CD4-positive, CD25-positive, alpha-beta regulatory T cell (primary cell): ENCODE measurements at regions not wholly inside any gene's neighbourhood (a gene's known extent, or its start where the extent isn't known, plus 50 kb on each side); places are given as distances from the start of the nearest gene placed in this dataset.
"Not testable (repeated sequence)": the region's sequence is repeated elsewhere in the genome, so short reads cannot be mapped to it uniquely, and the experiment has no call there.

Experiments
- ATAC-seq, 2 donors: fragments of 150-1000 bp; cut with Tn5 transposase; one replicate each; pipeline ENCODE4 v1.10.0; 2021; ENCODE audit warnings: low read depth in 2 of 2, moderate number of reproducible peaks in 2 of 2, moderate library complexity in 1 of 2
- DNase-seq, 3 donors: peaks; one replicate each; pipeline versions ENCODE4 v3.0.0 to v3.0.0-alpha.2; 2012 to 2022; ENCODE audit warnings: mixed read lengths in 1 of 3
- H3K27ac ChIP-seq: one replicate; pipeline ENCODE4 v1.7.0; 2013; ENCODE audit warnings: mild to moderate bottlenecking, low read length; ENCODE audit not compliant: insufficient read depth, poor library complexity, severe bottlenecking
- H3K27me3 ChIP-seq: one replicate; pipeline ENCODE4 v1.7.0; 2013; ENCODE audit warnings: low read length; ENCODE audit not compliant: control insufficient read depth, insufficient read depth
- H3K36me3 ChIP-seq: one replicate; pipeline ENCODE4 v1.7.0; 2013; ENCODE audit warnings: mild to moderate bottlenecking, low read length, moderate library complexity; ENCODE audit not compliant: control insufficient read depth, insufficient read depth
- H3K4me1 ChIP-seq: 2 replicates; pipeline ENCODE4 v1.7.0; 2013; ENCODE audit warnings: mild to moderate bottlenecking, low read length; ENCODE audit not compliant: insufficient read depth, control insufficient read depth, poor library complexity, severe bottlenecking
- H3K4me3 ChIP-seq: one replicate; pipeline ENCODE4 v1.7.0; 2013; ENCODE audit warnings: low read depth, mild to moderate bottlenecking, low read length, moderate library complexity
- H3K9me3 ChIP-seq, 2 experiments: 1 replicate in 1 of 2; 2 replicates in 1 of 2; pipeline ENCODE4 v1.7.0; 2013; ENCODE audit warnings: low read length in 2 of 2, mild to moderate bottlenecking in 1 of 2, moderate library complexity in 1 of 2; ENCODE audit not compliant: control insufficient read depth in 2 of 2
- H3K27ac Mint-ChIP-seq, 3 donors: one replicate each; pipeline ENCODE4 v1.8.0; 2020 to 2022; ENCODE audit warnings: mild to moderate bottlenecking in 3 of 3, mixed read lengths in 3 of 3, moderate library complexity in 2 of 3
- H3K27me3 Mint-ChIP-seq: one replicate; pipeline ENCODE4 v1.8.0; 2022; ENCODE audit warnings: mild to moderate bottlenecking, mixed read lengths
- H3K36me3 Mint-ChIP-seq: one replicate; pipeline ENCODE4 v1.8.0; 2020; ENCODE audit warnings: mixed read lengths
- H3K4me1 Mint-ChIP-seq, 4 donors: one replicate each; pipeline ENCODE4 v1.8.0; 2020 to 2022; ENCODE audit warnings: mixed read lengths in 4 of 4, mild to moderate bottlenecking in 1 of 4
- H3K4me3 Mint-ChIP-seq, 4 donors: one replicate each; pipeline ENCODE4 v1.8.0; 2020 to 2022; ENCODE audit warnings: mild to moderate bottlenecking in 4 of 4, mixed read lengths in 4 of 4, moderate library complexity in 3 of 4
- H3K9me3 Mint-ChIP-seq, 7 donors: one replicate each; pipeline ENCODE4 v1.8.0; 2020 to 2022; ENCODE audit warnings: mixed read lengths in 7 of 7, mild to moderate bottlenecking in 3 of 7, moderate library complexity in 2 of 7

GRCh38 chr3:105139881-105140560 lies 226.7 kb upstream of the ALCAM start:
- DNase-seq = no peak
- no peak overlapping the region for H3K27ac ChIP-seq
- Mint-ChIP-seq H3K36me3 (no peaks in the 10 kb centered on the region), H3K4me3 (no peak overlapping the region), H3K27ac (no peak overlapping the region), H3K9me3 (peaks cover 0 to 4% (median 0%) of the 10 kb centered on the region in 7 donors), H3K4me1 (no peaks in the 10 kb centered on the region), H3K27me3 (no peaks in the 10 kb centered on the region)
- no peak overlapping the region for H3K4me3 ChIP-seq
- ATAC-seq = no peak
- H3K9me3 ChIP-seq = no peaks in the 10 kb centered on the region
- H3K4me1 ChIP-seq = no peaks in the 10 kb centered on the region
- no peaks in the 10 kb centered on the region for H3K36me3 ChIP-seq
- H3K27me3 ChIP-seq = no peaks in the 10 kb centered on the region

- H3K36me3 ChIP-seq = no peaks in the 10 kb centered on the region
- ATAC-seq (no peak), DNase-seq (no peak)
- H3K27ac ChIP-seq = no peak overlapping the region
- H3K9me3 ChIP-seq = no peaks in the 10 kb centered on the region
- Mint-ChIP-seq H3K27me3 (no peaks in the 10 kb centered on the region), H3K9me3 (peaks cover 0 to 3% (median 0%) of the 10 kb centered on the region in 7 donors), H3K27ac (no peak overlapping the region), H3K4me1 (no peaks in the 10 kb centered on the region), H3K4me3 (no peak overlapping the region), H3K36me3 (no peaks in the 10 kb centered on the region)
- no peaks in the 10 kb centered on the region for H3K4me1 ChIP-seq
- no peaks in the 10 kb centered on the region for H3K27me3 ChIP-seq
- H3K4me3 ChIP-seq = no peak overlapping the region
These were observed 225.8 kb upstream of the ALCAM start for GRCh38 chr3:105140899-105141367.

- no peaks in the 10 kb centered on the region for H3K4me1 ChIP-seq
These were observed 221.9 kb upstream of the ALCAM start for GRCh38 chr3:105144837-105145236.

GRCh38 chr3:105145511-105145910 lies 221.2 kb upstream of the ALCAM start:
- no peak for DNase-seq
- Mint-ChIP-seq H3K27ac (no peak overlapping the region), H3K36me3 (no peaks in the 10 kb centered on the region), H3K4me1 (no peaks in the 10 kb centered on the region), H3K9me3 (peaks cover 0 to 3% (median 0%) of the 10 kb centered on the region in 7 donors), H3K27me3 (peaks cover 7% of the 10 kb centered on the region), H3K4me3 (no peak overlapping the region)
- Histone ChIP-seq H3K9me3 (no peaks in the 10 kb centered on the region), H3K27ac (no peak overlapping the region), H3K4me1 (no peaks in the 10 kb centered on the region), H3K36me3 (no peaks in the 10 kb centered on the region), H3K27me3 (no peaks in the 10 kb centered on the region), H3K4me3 (no peak overlapping the region)
- ATAC-seq = no peak

More at GRCh38 chr3:105144837-105145236, 221.9 kb upstream of the ALCAM start:
- no peak for DNase-seq
- Mint-ChIP-seq H3K27me3 (peaks cover 5% of the 10 kb centered on the region), H3K4me3 (no peak overlapping the region), H3K36me3 (no peaks in the 10 kb centered on the region), H3K9me3 (peaks cover 0 to 3% (median 0%) of the 10 kb centered on the region in 7 donors), H3K27ac (no peak overlapping the region), H3K4me1 (no peaks in the 10 kb centered on the region)
- ATAC-seq = no peak
- Histone ChIP-seq H3K36me3 (no peaks in the 10 kb centered on the region), H3K27ac (no peak overlapping the region), H3K27me3 (no peaks in the 10 kb centered on the region), H3K4me3 (no peak overlapping the region), H3K9me3 (no peaks in the 10 kb centered on the region)

- not testable (repeated sequence) for H3K27ac ChIP-seq, H3K27ac Mint-ChIP-seq, H3K4me3 Mint-ChIP-seq, H3K36me3 Mint-ChIP-seq, H3K27me3 ChIP-seq, H3K9me3 Mint-ChIP-seq, H3K9me3 ChIP-seq, H3K36me3 ChIP-seq, H3K4me3 ChIP-seq, H3K4me1 ChIP-seq, DNase-seq, H3K27me3 Mint-ChIP-seq, ATAC-seq, H3K4me1 Mint-ChIP-seq
These were observed 217.5 kb upstream of the ALCAM start for GRCh38 chr3:105149197-105149596.

GRCh38 chr3:105152987-105153386 lies 213.7 kb upstream of the ALCAM start:
- H3K9me3 Mint-ChIP-seq = peaks cover 0 to 4% (median 0%) of the 10 kb centered on the region in 7 donors
- DNase-seq = no peak
- Histone ChIP-seq H3K4me3 (no peak overlapping the region), H3K4me1 (no peaks in the 10 kb centered on the region), H3K36me3 (no peaks in the 10 kb centered on the region), H3K9me3 (no peaks in the 10 kb centered on the region), H3K27ac (no peak overlapping the region), H3K27me3 (no peaks in the 10 kb centered on the region)
- no peak for ATAC-seq
- no peaks in the 10 kb centered on the region for H3K36me3 Mint-ChIP-seq
- H3K4me1 Mint-ChIP-seq = no peaks in the 10 kb centered on the region
- no peak overlapping the region for H3K27ac Mint-ChIP-seq
- H3K27me3 Mint-ChIP-seq = peaks cover 7% of the 10 kb centered on the region
- H3K4me3 Mint-ChIP-seq = no peak overlapping the region

GRCh38 chr3:105154692-105155091 lies 212.0 kb upstream of the ALCAM start:
- ATAC-seq (no peak), DNase-seq (no peak)
- H3K4me3 ChIP-seq = no peak overlapping the region
- no peaks in the 10 kb centered on the region for H3K9me3 ChIP-seq
- Mint-ChIP-seq H3K9me3 (peaks cover 0 to 4% (median 0%) of the 10 kb centered on the region in 7 donors), H3K36me3 (no peaks in the 10 kb centered on the region), H3K4me3 (no peak overlapping the region), H3K27ac (no peak overlapping the region), H3K4me1 (no peaks in the 10 kb centered on the region), H3K27me3 (peaks cover 3% of the 10 kb centered on the region)
- no peaks in the 10 kb centered on the region for H3K36me3 ChIP-seq
- no peaks in the 10 kb centered on the region for H3K27me3 ChIP-seq
- H3K27ac ChIP-seq = no peak overlapping the region
- no peaks in the 10 kb centered on the region for H3K4me1 ChIP-seq

GRCh38 chr3:105157067-105157765 lies 209.5 kb upstream of the ALCAM start:
- H3K27ac ChIP-seq = no peak overlapping the region
- no peak overlapping the region for H3K4me3 Mint-ChIP-seq
- H3K36me3 Mint-ChIP-seq = no peaks in the 10 kb centered on the region
- DNase-seq = no peak
- H3K4me1 ChIP-seq = no peaks in the 10 kb centered on the region
- no peaks in the 10 kb centered on the region for H3K9me3 ChIP-seq
- H3K4me1 Mint-ChIP-seq = no peaks in the 10 kb centered on the region
- peaks cover 6% of the 10 kb centered on the region for H3K27me3 Mint-ChIP-seq
- no peak for ATAC-seq
- H3K36me3 ChIP-seq = no peaks in the 10 kb centered on the region
- H3K27me3 ChIP-seq = no peaks in the 10 kb centered on the region
- no peak overlapping the region for H3K27ac Mint-ChIP-seq
- H3K9me3 Mint-ChIP-seq = peaks cover 0 to 2% (median 0%) of the 10 kb centered on the region in 7 donors
- H3K4me3 ChIP-seq = no peak overlapping the region
